HG03175 (cell line): ENCODE measurements at regions not wholly inside any gene's neighbourhood (a gene's known extent, or its start where the extent isn't known, plus 50 kb on each side); places are given as distances from the start of the nearest gene placed in this dataset.

Experiments
- ATAC-seq: cut with Tn5 transposase; IDR thresholded peaks from one replicate; pipeline ENCODE4 v1.9.1; 2021; ENCODE audit warnings: mild to moderate bottlenecking, moderate library complexity; ENCODE audit not compliant: unreplicated experiment

DNA sequence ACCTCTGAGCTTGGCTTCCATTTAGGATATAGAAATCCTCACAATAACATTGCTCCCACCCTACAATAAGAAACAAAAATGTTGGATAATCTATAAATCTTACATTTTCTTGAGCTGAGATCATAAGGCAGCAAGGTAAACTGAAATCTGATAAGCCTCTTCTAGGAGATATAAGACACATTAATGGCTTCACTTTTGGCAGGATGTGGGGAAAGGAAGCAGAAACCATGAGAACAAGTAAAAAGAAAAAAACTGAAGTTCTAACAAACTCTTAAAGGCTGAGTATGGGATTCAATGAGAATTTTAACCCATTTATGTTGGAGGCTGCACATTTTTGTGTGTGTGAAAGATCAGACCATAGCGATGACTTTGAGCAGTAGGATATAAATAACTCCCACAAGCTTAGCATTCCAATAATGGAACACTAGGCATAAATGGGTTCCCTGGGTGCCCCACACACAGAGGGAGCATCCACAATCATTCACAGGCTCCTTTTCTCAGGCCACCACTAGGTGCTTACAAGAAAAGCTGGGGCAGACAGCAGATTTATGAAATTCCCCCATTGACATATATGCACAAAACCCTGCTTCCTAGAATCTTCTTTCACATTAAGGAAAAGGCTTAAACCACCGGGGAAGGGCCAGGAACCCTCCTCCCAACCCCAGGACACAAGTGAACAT is 564.9 kb upstream of the MGMT start:
- no peak for ATAC-seq

DNA sequence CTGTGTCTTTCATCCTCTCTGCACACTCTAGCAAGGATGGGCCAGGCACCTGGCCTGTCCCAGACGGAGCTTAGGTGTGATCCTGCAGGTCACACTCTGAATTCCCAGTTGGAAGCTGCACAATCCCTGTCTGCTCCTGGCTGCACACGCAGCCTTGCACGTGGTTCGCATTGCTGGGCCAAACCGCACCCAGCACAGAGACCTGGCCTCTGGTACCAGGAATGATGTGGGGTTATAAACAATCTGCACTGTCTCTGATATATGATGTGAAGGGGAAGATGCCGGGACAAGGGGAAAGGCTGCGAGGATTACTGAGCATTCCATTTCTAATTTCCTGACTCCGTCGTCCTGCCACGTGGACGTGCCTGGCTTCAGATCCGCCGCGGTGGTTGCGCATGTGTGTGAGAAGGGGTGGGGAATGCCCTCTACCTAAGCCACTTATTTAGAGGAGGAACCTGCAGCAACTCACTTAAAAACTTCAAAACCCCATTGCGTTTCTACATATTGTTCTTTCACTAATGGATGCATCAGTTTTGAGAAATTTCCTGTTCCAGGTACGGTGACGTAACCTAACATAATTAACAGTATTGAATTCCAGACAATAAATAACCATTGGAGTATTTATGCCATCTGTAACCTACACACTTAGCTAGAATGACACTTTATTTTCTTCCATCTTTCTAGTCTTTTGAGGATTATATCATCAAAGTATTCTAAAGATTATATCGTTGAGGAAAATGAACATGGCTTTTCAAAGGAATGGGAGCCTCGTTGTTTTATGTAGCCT is 559.7 kb upstream of the MGMT start:
- ATAC-seq, result no peak

DNA sequence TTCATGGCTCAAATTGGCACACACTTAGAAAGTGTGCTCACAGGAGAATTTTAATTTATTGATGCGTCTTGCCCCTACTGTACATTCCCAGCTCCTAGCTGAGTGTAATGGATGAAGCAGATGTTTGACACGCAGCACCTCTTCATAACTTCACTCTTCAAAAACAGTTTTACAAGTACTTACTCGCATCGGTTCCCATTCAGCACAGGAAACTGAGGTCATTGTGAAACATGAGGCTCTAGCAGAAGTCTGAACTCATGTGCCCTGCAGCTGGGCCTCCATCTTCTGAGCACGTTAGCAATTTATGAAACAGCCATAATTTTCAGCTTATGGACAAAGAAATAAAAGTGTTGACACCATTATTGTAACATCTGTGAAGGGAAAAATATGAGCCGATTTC is 558.9 kb upstream of the MGMT start:
- ATAC-seq, result no peak

DNA sequence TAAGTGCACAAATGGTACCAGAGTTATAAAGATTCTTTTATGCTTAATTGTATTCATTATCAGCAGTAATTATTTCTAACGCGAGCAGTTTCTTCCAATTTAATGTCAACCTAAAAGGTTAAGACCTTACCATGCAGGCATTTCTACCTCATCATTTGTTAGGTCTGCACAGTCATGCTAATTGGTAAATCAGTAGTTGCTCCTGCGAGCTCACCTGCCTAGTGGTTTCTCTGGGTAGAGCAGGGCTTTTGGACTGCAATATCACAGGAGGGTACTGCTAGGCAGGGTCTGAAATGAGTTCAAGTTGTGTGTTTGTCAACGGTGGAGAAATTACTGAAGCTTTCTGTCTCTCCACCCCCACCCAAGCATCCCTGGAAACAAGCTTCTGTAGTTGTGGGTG is 558.5 kb upstream of the MGMT start:
- no peak for ATAC-seq

DNA sequence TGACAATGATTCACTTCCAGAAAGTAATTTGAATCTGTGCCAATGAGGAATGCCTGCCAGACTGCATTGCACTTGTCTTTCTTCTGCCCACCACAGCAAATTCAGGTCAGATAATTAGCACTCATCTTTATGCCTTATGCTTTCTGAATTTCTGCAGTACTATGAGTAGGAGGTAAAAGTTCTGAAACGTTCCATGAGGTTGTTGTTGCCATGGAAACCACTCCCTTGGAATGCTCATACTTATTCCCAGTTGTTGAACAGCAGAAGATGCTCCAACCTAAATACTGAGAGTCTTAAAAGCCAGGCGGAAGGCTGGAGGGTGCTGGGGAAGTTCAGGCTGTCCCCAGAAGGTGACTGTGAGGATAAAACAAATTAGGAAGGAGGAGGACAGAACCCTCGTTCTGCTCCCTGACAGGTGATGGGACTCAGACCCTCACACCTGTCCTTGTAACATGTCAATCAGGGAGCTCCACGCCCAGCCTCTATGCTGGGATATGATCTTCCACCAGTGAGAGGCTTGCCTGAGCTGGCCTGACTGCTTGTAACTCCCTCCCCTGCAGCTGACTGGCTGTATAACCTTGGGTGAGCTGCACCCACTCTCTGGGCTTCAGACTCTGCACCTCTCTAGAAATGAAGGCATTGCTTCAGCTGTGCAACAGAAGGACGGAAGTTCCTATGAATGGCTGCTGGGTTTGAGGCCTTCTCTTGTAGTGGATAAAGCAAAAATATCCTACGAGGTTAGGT is 554.3 kb upstream of the MGMT start:
- no peak for ATAC-seq

DNA sequence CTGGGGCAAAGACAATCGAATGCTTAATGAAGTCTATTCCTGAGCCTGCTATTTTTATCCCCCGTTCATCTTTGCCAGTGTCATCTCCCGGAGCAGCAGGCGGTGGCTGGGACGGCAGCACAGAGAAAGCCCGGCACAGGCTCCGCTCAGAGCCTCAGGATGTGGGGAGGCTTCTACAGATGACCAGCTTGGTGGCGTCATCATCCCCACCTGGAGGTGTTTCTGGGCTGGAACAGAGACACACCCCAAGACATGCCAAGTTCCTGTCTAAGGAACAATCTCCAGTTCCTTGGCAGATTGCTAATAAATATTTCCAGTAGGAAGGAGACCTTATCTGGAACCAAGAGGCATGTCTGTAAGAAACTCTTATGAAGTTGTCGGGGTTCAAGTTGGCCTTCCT is 552.4 kb upstream of the MGMT start:
- ATAC-seq, result no peak

DNA sequence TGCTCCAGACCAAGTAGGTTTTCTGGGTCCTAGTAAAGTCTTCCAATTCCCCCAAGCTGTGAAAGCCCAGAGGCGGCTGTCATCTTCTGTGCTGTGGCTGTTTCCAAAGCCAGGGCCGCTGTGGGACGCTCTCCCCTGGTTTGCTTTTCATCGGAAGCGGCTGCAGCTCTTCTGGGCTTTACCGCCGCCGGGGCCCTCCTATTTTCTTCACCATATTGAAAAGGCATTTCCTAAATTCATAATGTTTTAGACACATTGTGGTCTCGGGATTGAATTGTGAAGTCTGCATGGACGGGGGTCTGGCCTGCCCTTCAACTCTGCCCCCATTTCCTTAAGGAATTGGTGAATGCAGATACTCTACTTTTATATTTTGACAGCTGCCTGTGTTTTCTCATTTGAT is 551.4 kb upstream of the MGMT start:
- no peak for ATAC-seq

DNA sequence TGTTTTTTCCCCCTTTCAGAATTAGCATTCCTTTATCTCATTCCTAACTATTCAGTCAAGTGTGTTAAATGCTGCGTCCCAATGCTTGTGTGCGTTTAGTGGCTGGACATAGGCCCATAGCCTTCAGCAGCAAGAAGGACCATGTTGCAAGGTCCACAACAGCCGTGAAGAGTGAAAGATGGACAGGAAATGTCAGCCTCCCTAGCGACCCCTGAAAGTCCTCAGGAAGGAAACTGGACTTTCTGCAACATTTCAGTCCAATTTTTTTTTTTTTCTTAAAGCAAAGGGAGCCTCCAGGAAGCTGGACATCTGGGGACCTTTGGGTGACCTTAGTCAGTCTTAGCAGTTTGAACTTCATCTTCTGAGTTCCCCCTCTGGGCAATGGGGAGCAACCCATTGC is 550.7 kb upstream of the MGMT start:
- ATAC-seq, result no peak

DNA sequence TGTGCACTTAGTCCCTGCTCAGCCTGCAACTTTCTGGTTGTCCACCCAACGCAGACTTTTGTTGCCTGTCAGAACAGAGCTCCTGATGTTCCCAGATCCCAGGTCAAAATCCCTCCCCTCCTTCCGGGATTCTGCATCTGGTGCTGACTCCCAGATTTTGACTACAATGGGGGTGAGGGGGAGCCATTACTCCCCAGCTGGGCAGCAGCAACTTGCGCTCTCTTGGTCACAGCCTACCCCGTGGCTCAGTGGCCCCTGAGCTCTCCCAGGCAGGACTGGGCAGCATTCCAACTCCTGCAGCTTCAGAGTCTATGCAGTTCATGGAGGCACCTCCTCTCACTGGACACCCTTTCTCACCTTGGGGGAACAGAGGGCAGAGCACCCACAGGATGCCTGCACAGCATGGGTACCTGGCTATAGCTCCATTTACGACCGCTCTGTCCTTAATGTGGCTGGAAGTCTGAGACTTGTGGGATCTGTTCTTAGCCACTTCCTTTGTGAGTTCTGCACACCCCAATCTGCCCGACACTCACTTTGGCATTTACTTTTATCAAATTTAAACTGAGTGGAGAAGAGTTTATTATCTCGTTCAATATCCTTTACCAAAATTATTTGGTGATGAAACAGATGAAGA is 545.5 kb upstream of the MGMT start:
- no peak for ATAC-seq

DNA sequence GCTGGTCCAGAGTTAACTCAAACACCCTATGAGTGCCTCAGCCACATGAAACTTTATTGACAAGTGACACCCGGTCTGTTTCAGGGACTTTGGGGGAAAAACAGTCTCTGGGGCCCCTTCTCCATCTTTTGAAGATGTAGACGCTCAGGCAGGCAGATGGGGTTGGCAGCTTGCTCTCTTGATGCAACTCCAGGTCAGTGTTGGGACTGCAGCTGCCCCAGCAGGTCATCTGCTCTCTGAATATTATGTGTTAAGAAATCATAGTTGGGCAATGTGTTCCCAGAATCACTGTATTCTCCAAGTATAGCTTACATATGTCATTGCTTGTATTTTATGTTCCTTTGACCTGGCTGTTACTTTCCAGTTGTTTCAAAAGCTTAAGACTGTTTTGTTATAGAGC is 544.9 kb upstream of the MGMT start:
- ATAC-seq, result no peak

DNA sequence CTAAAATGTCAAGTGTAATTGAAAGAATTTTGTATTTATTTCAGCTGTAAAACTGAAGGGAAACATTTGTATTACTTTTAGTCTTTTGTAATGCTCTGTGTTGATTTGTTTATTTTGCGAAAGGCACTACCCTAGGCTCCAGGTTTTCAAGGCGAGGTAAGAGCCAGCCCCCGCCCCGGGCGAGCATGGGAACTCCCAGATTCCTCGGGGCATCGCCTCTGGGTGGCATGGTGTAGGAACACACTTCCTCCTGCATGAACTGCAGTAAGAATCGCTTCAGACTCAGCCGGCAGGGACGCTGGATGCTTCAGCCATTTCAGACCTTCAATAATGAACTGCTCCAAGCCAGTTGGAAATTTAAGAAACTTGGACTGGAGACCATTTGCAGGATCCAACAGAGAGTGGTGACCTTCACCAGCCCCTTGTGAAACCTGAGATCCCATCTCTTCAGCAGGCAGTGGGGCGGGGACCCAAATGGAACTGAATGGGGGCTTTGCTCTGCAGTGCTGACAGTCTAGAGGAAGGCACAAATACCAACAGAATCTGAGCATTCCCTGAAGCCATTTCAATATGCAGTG is 544.3 kb upstream of the MGMT start:
- ATAC-seq, result no peak

DNA sequence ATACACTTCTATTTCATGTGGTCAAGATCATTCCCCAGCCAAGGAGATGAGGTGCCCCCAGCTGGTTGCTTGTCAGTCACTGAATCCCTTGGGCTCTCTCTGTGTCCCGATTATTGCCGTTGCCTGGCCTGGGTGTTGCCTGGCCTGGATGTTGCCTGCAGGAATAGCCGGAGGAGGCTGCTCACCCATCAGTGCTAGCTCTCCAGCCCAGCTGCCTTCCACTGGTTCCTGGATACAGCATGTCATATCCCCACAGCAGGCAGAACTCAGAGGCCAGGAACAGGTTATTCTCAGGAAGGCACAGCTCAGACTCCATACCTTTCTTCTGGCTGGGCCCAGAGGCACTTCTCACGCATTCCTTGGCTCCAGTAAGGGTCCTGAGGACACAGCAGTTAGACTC is 542.1 kb upstream of the MGMT start:
- no peak for ATAC-seq

DNA sequence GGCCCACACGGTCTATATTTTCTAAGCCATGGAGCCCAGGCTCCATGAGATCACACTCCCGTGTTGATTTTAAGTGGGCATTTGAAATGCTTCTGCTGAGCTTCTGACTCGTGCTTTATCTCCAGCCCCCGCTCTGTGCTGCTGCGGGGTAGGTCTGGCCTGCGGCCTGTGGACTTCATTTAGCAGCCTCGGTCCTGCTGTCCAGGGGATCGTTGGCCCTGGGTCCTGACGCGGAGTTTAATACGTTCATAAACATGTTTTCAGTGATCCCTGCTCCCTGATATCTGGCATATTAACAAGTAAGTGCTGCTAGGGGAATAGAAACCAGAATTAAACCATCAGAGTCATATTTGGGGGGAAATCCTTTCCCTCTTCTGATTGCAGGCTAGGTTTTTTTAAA is 540.3 kb upstream of the MGMT start:
- no peak for ATAC-seq

DNA sequence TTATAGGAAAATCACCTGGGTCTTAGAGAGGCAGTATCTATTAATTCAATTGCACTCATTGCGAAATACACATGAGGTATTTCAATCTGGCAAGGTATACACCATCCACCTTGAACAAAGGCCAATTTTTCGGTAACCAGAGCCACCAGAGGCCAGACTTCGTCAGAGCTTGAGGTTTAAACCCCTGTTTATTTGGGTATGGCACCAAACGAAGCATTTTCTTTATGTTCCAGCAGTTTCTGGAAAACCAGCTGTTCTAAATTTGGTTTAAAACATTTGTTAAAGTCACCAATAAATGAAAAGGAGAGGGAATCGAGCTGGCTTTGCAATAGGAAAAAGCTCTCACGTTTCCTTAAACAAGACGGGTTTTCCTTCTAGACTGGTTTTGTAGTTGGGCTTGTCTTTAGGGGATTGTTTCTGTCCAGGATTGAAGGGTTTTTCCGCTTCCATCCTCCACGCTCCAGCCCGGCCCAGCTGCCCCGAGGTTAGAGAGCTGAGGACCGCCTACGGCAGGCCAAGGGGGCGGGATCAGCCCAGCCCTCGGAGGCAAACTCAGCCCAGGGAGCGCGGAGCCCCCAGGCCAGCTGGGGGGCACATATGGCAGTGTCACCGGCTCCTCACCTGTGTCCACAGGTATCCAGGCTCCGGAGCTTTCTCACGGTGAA is 539.4 kb upstream of the MGMT start:
- no peak for ATAC-seq

DNA sequence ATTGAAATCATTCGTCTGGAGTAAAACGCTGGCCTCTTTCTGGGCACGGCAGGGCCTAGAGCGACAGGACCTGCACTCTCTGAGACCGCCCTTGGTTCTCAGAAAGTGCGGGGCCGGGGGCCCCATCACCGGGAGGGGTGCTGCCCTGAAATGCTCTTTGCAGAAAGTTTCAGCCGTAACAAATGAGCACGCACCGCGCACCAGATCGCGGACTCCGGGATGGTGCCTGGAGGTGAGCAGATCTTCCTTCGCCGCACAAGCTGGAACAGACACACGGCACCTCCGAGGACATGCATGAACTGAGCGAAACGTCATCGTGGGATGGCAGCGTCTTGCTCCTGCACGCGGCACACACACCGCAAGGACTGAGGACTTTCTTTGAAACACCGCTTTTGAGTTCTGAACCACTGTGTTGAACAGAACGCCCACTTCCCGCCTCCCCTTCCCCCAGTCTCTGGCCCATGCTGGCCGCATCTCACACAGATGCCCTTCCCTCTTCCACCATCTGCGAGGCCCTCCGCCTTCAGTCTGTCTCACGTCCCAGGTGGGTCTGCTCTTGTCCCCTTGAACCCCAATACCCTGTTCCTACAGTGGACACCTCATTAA is 538.7 kb upstream of the MGMT start:
- no peak for ATAC-seq

DNA sequence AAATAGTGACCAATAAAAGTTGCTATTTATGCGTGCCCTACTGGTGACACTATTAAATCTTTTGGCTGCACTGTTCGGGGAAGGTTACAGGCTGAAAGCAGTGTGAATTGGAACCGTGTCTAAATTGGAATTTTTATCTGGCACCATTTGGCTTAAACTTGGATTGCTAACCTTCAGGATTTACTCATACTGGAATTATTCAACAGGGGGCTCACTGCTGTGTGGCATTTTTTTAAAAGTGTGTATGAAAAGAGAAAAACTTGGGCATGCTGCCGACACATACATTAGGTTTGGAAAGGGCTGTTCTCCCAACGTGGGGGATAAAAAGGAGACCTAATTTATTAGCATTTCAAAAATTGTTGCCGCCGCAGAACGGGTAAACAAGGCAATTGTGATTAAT is 537.9 kb upstream of the MGMT start:
- no peak for ATAC-seq

DNA sequence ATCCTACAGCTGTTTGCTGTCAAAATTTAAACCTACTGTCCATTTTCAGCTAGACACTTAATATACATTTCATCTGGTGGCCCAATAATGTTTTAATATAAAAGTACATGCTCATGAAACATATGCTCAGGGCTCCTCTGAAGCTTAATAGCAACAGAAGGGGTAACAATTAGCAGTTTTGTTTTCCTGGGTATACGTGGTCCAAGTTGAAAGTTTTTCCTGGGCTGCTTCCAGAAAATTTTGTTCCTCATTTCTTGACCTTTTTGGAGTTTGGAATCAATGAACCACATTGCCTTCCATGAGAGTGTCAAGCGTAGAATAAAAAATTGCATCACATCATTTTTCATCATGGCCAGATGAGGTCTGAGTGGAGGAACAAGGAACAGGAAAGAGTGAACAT is 537.3 kb upstream of the MGMT start:
- ATAC-seq, result no peak

DNA sequence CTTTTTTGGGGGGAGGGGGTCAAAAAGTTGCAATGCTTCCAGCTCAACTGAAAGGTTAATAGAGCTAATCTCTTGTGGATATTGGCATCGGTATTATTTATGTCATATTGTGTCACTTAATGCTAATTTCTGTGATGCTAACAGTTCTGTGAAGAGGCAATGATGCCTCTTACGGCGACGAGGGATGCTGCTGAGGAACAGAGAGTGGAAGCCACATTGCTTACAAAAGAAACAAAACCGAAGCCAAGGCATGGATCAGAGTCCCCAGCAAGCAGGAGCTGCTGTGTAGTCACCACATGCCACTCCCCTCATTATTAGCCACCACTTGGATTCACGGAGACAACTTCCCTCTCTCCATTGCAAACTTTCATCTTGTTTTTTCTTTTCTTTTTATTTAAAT is 536.5 kb upstream of the MGMT start:
- ATAC-seq, result no peak

DNA sequence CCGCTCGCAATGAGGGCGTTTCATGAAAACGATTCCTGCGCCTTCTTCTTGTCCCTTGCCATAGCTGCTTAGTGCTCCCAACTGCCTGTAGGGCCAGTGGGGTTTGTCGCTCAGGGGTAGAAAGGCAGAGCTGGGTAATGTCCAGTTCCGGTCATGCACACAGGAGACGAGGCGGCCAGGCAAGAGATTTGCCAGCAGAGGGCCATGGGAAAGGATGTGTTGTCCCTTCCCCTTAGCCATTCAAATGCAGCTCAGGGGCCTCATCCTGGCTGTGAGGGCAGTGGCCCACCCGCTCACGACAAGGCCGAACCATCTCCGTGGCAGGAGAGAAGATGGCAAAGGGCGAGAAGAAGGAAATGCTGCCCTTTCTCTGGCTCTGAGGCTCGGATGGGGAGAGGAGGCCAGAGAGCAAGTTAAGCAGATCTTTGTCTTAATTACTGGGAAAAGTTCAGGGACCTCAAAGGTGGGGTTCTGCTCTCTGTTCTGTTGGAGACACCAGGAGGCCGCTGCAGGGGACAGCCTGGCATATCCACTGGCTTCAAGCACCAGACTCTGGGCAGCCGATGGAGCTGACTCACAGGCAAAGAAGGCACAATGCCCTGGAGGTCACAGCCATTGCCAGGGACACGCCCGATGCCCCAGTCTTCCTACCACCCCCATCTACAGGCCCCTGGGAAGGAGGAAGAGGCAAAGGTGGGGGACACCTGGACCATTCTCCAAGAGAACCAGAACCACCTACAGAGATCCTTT is 534.8 kb upstream of the MGMT start:
- ATAC-seq, result no peak

DNA sequence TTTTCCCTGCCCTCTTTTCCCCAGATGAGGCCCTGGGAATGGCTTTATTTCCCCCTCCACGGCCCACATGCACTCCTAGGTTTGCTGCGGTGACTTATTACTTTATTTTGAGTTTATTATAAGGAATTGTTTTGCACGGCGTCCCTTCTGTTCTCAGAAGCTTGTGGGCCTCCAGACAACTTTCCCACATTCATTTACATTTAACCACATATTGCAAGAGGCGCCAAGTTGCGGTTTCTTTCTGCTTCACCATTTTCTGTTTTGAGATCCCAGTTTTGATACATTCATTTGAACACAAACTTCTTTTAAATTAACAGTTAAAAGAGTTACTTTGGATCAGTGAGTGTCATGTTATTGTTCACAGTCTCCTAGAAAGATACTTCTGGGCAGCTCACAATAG is 532.5 kb upstream of the MGMT start:
- no peak for ATAC-seq
